ENCODE measurements at regions not wholly inside any gene's neighbourhood (a gene's known extent, or its start where the extent isn't known, plus 50 kb on each side); places are given as distances from the start of the nearest gene placed in this dataset.

DNA sequence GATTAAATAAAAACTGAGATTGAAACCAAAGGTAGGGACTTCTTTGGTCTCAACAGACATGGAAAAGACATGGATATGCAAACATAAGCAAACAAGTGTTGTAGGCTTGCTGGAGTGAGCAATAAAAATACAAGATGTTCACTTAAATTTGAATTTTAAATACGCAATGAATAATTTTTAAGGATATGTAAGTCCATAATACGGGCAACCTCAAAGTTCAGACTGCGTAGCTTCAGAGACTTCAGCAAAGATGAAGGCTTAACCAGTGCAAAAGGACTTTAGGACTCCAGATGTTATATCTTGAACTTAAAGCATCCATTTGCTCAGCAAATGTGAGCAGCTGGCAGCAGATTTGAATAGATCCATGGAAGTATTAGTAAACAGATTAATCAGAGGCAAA lies 549.3 kb downstream of the ARAP2 start:
- Histone ChIP-seq H2AFZ (ENCODE audit: low read length) (no peak overlapping the region), H3K4me3 (ENCODE audit: low read depth, low read length, poor library complexity, severe bottlenecking) (no peak overlapping the region), H3K4me1 (ENCODE audit: insufficient read depth, low read length, poor library complexity, severe bottlenecking) (no peaks in the 10 kb centered on the region), H3K36me3 (ENCODE audit: insufficient read depth, low read length) (no peaks in the 10 kb centered on the region), H3K9me3 (ENCODE audit: low read length) (no peaks in the 10 kb centered on the region), H3K79me2 (ENCODE audit: insufficient read depth, low read depth, low read length) (no peaks in the 10 kb centered on the region), H3K4me2 (ENCODE audit: low read length) (no peak overlapping the region), H3K27ac (ENCODE audit: low read depth, low read length, poor library complexity, severe bottlenecking) (no peak overlapping the region), H3K9me2 (ENCODE audit: insufficient read depth, low read length) (no peaks in the 10 kb centered on the region), H4K20me1 (ENCODE audit: insufficient read depth, low read length) (no peaks in the 10 kb centered on the region)
- TF ChIP-seq, protein P1, sequence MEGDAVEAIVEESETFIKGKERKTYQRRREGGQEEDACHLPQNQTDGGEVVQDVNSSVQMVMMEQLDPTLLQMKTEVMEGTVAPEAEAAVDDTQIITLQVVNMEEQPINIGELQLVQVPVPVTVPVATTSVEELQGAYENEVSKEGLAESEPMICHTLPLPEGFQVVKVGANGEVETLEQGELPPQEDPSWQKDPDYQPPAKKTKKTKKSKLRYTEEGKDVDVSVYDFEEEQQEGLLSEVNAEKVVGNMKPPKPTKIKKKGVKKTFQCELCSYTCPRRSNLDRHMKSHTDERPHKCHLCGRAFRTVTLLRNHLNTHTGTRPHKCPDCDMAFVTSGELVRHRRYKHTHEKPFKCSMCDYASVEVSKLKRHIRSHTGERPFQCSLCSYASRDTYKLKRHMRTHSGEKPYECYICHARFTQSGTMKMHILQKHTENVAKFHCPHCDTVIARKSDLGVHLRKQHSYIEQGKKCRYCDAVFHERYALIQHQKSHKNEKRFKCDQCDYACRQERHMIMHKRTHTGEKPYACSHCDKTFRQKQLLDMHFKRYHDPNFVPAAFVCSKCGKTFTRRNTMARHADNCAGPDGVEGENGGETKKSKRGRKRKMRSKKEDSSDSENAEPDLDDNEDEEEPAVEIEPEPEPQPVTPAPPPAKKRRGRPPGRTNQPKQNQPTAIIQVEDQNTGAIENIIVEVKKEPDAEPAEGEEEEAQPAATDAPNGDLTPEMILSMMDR (conservative IDR thresholded peaks at IDR 0.05; ENCODE audit: low read length) = no peak
- no peak for TF ChIP-seq EZH2phosphoT487 (IDR thresholded peaks at IDR 0.05; ENCODE audit: borderline replicate concordance, low read depth, low read length)
- ChIA-PET CTCF (ENCODE audit: unreplicated experiment) (no interaction called here), POLR2A (interaction anchor here (0.7 kb wide), 1 partner anchor 12 kb away, joined by 3 read pairs; no protein-coding TSS in a partner anchor)
- BruUV-seq (replicated peaks) = no TSS peak
- intact Hi-C loops (cut with micrococcal nuclease; ENCODE audit: unreplicated experiment) = no loop called here
- DNase-seq (ENCODE audit: low spot score) = no peak

DNA sequence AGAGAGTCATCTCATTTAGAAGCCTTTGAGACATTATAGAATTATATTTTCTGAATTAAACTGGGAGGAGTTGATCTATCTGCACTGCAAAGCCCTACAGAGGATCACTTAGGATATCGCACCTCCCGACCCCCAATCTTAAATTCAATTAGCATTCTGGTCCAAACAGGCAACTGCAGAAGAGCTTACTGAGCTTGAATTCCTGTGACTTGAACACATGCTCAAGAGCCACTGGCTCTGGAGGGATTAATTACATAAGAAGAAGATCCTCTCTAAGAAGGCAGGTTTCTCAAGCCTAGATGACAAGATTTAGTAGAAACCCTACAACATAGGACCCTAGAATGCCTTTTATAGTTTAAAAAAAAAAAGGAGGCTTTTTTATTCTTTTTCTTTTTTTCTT lies 548.9 kb downstream of the ARAP2 start:
- Histone ChIP-seq H3K4me1 (ENCODE audit: insufficient read depth, low read length, poor library complexity, severe bottlenecking) (no peaks in the 10 kb centered on the region), H3K79me2 (ENCODE audit: insufficient read depth, low read depth, low read length) (no peaks in the 10 kb centered on the region), H3K9me2 (ENCODE audit: insufficient read depth, low read length) (no peaks in the 10 kb centered on the region), H3K4me3 (ENCODE audit: low read depth, low read length, poor library complexity, severe bottlenecking) (no peak overlapping the region), H2AFZ (ENCODE audit: low read length) (no peak overlapping the region), H3K4me2 (ENCODE audit: low read length) (no peak overlapping the region), H3K36me3 (ENCODE audit: insufficient read depth, low read length) (no peaks in the 10 kb centered on the region), H4K20me1 (ENCODE audit: insufficient read depth, low read length) (no peaks in the 10 kb centered on the region), H3K9me3 (ENCODE audit: low read length) (no peaks in the 10 kb centered on the region), H3K27ac (ENCODE audit: low read depth, low read length, poor library complexity, severe bottlenecking) (no peak overlapping the region)
- POLR2A ChIA-PET = no interaction called here
- DNase-seq (ENCODE audit: low spot score) = no peak
- BruUV-seq (replicated peaks) = no TSS peak
- TF ChIP-seq EZH2phosphoT487 (IDR thresholded peaks at IDR 0.05; ENCODE audit: borderline replicate concordance, low read depth, low read length) = no peak
- TF ChIP-seq, protein P1 (conservative IDR thresholded peaks at IDR 0.05; ENCODE audit: low read length) = no peak
- intact Hi-C loops (cut with micrococcal nuclease; ENCODE audit: unreplicated experiment) = no loop called here
- CTCF ChIA-PET (ENCODE audit: unreplicated experiment) = no interaction called here

DNA sequence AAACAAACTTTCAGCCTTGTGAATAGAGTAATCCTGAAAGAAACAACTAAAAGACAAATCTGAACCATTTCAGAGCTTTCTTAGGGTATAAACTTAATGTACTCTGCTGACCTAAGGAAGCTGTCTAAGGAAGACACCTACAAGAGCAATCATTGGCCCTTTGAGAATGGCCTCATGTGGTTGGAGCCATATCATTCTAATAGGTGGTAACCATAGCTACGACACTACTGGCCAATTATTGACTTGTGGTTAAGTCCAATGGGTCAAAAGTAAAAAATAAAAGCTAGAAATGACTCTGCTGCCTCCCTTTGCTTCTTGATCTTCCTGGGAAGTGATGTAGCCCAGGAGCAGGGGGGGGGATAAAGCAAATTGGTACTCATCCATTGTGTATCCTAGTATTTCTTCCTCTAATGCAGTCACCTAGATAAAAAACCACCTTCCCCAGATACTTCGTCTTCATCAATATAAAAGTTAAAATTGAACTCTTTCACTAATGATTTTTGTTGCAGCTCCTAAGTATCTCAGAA lies 547.0 kb downstream of the ARAP2 start:
- DNase-seq (ENCODE audit: low spot score) = no peak
- TF ChIP-seq EZH2phosphoT487 (IDR thresholded peaks at IDR 0.05; ENCODE audit: borderline replicate concordance, low read depth, low read length) = no peak
- TF ChIP-seq, protein P1 (conservative IDR thresholded peaks at IDR 0.05; ENCODE audit: low read length) = no peak
- intact Hi-C loops (cut with micrococcal nuclease; ENCODE audit: unreplicated experiment) = no loop called here
- H3K9me2 ChIP-seq (ENCODE audit: insufficient read depth, low read length) = no peaks in the 10 kb centered on the region
- ChIA-PET POLR2A (no interaction called here), CTCF (ENCODE audit: unreplicated experiment) (no interaction called here)
- no peak overlapping the region for H3K4me2 ChIP-seq (ENCODE audit: low read length)
- no peaks in the 10 kb centered on the region for H3K4me1 ChIP-seq (ENCODE audit: insufficient read depth, low read length, poor library complexity, severe bottlenecking)
- H3K79me2 ChIP-seq (ENCODE audit: insufficient read depth, low read depth, low read length) = no peaks in the 10 kb centered on the region
- H3K27ac ChIP-seq (ENCODE audit: low read depth, low read length, poor library complexity, severe bottlenecking) = no peak overlapping the region
- no peak overlapping the region for H2AFZ ChIP-seq (ENCODE audit: low read length)
- H3K4me3 ChIP-seq (ENCODE audit: low read depth, low read length, poor library complexity, severe bottlenecking) = no peak overlapping the region
- H3K9me3 ChIP-seq (ENCODE audit: low read length) = no peaks in the 10 kb centered on the region
- no peaks in the 10 kb centered on the region for H3K36me3 ChIP-seq (ENCODE audit: insufficient read depth, low read length)
- no peaks in the 10 kb centered on the region for H4K20me1 ChIP-seq (ENCODE audit: insufficient read depth, low read length)
- no TSS peak for BruUV-seq (replicated peaks)
